ENCODE measurements at regions not wholly inside any gene's neighbourhood (a gene's known extent, or its start where the extent isn't known, plus 50 kb on each side); places are given as distances from the start of the nearest gene placed in this dataset.

DNA sequence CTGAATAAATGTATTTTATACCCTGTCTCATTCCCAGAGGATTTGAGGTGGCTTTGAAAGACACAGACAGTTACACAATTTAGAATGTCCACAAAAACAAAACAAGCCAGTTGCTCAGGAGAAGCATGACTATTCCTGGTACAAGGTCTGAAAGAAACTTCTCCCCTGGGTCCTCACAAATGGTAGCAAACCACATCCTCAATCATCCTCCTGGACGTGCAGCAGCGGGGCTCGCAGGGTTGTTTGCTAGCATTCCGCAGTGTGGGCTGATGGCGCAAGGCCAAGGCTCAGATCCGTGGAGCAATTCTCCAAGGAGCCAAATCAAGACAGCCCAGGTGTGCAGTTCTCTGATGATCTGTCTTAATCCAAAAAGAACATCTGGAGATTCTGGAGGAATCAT lies 210.3 kb downstream of the ACTL7B start:
- Histone ChIP-seq H3K27me3 (ENCODE audit: insufficient read depth, insufficient read length) (no peaks in the 10 kb centered on the region), H3K9me3 (ENCODE audit: insufficient read depth, low read length) (no peaks in the 10 kb centered on the region), H3K4me3 (ENCODE audit: insufficient read length, low read depth) (no peak overlapping the region), H3K4me1 (ENCODE audit: insufficient read depth, insufficient read length) (no peaks in the 10 kb centered on the region), H3K36me3 (ENCODE audit: insufficient read depth, insufficient read length, low read length) (no peaks in the 10 kb centered on the region), H3K9ac (ENCODE audit: insufficient read length, low read depth) (no peak overlapping the region)
- no peak for TF ChIP-seq SUZ12 (IDR thresholded peaks at IDR 0.05; ENCODE audit: extremely low read depth, insufficient read depth, insufficient read length)
- TF ChIP-seq YY1 (IDR thresholded peaks at IDR 0.05; ENCODE audit: insufficient read depth, insufficient read length) = no peak
- TF ChIP-seq ZNF274 (IDR thresholded peaks at IDR 0.05; ENCODE audit: low read depth, low read length) = no peak
- DNase-seq (ENCODE audit: low read depth, low spot score) = no peak

DNA sequence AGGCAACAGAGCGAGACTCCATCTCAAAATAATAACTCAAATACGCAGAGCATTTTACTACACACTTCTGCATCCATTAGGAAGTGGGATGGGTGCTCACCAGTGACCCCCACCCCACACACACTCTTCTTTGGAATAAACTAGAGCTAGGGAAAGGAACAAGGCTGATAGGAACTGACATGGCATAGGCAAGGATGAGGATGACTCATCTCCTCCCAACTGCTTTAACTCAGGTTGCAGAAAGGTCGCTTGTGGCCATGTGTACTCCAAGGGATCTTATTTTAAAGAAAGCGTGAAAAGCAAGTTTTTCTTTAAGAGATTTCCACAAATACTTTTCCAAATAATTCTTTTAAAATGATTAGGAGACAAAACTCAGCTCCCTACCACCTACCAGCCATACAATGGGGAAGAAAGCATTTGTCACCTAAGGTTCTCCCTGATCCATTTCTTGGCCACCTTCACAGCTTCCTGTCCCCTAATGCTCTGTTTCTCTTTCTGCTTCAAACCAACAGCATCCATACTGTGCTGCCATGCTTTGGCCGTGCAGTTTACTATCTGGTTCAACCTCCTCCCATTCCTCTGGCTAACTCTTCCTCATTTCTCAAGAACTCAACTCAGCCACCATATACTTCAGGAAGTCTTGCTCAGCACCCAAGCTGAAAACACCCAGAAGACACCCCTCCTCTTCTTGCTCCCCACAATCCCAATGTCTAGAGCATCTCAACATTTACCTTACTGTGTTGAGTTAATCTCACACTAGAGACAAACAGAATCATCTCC lies 211.9 kb downstream of the ACTL7B start:
- no peak for TF ChIP-seq SUZ12 (IDR thresholded peaks at IDR 0.05; ENCODE audit: extremely low read depth, insufficient read depth, insufficient read length)
- no peak for TF ChIP-seq YY1 (IDR thresholded peaks at IDR 0.05; ENCODE audit: insufficient read depth, insufficient read length)
- TF ChIP-seq ZNF274 (IDR thresholded peaks at IDR 0.05; ENCODE audit: low read depth, low read length) = no peak
- no peaks in the 10 kb centered on the region for H3K27me3 ChIP-seq (ENCODE audit: insufficient read depth, insufficient read length)
- H3K9ac ChIP-seq (ENCODE audit: insufficient read length, low read depth) = no peak overlapping the region
- no peaks in the 10 kb centered on the region for H3K9me3 ChIP-seq (ENCODE audit: insufficient read depth, low read length)
- no peak for DNase-seq (ENCODE audit: low read depth, low spot score)
- H3K36me3 ChIP-seq (ENCODE audit: insufficient read depth, insufficient read length, low read length) = no peaks in the 10 kb centered on the region
- H3K4me3 ChIP-seq (ENCODE audit: insufficient read length, low read depth) = no peak overlapping the region
- no peaks in the 10 kb centered on the region for H3K4me1 ChIP-seq (ENCODE audit: insufficient read depth, insufficient read length)

GRCh38 chr9:108642871-108643270 lies 212.9 kb downstream of the ACTL7B start:
- H3K4me3 ChIP-seq (ENCODE audit: insufficient read length, low read depth) = no peak overlapping the region

GRCh38 chr9:108640230-108640629 lies 215.6 kb downstream of the ACTL7B start:
- no peaks in the 10 kb centered on the region for H3K27me3 ChIP-seq (ENCODE audit: insufficient read depth, insufficient read length)
- no peak for DNase-seq (ENCODE audit: low read depth, low spot score)
- no peaks in the 10 kb centered on the region for H3K4me1 ChIP-seq (ENCODE audit: insufficient read depth, insufficient read length)
- no peak overlapping the region for H3K9ac ChIP-seq (ENCODE audit: insufficient read length, low read depth)
- no peak overlapping the region for H3K4me3 ChIP-seq (ENCODE audit: insufficient read length, low read depth)
- no peaks in the 10 kb centered on the region for H3K36me3 ChIP-seq (ENCODE audit: insufficient read depth, insufficient read length, low read length)
- TF ChIP-seq YY1 (IDR thresholded peaks at IDR 0.05; ENCODE audit: insufficient read depth, insufficient read length) = no peak
- no peak for TF ChIP-seq SUZ12 (IDR thresholded peaks at IDR 0.05; ENCODE audit: extremely low read depth, insufficient read depth, insufficient read length)
- no peak for TF ChIP-seq ZNF274 (IDR thresholded peaks at IDR 0.05; ENCODE audit: low read depth, low read length)
- no peaks in the 10 kb centered on the region for H3K9me3 ChIP-seq (ENCODE audit: insufficient read depth, low read length)

More at GRCh38 chr9:108642871-108643270, 212.9 kb downstream of the ACTL7B start:
- H3K4me1 ChIP-seq (ENCODE audit: insufficient read depth, insufficient read length) = no peaks in the 10 kb centered on the region
- H3K36me3 ChIP-seq (ENCODE audit: insufficient read depth, insufficient read length, low read length) = no peaks in the 10 kb centered on the region
- no peaks in the 10 kb centered on the region for H3K27me3 ChIP-seq (ENCODE audit: insufficient read depth, insufficient read length)
- H3K9ac ChIP-seq (ENCODE audit: insufficient read length, low read depth) = no peak overlapping the region
- TF ChIP-seq YY1 (IDR thresholded peaks at IDR 0.05; ENCODE audit: insufficient read depth, insufficient read length) (no peak), ZNF274 (IDR thresholded peaks at IDR 0.05; ENCODE audit: low read depth, low read length) (no peak), SUZ12 (IDR thresholded peaks at IDR 0.05; ENCODE audit: extremely low read depth, insufficient read depth, insufficient read length) (no peak)
- no peak for DNase-seq (ENCODE audit: low read depth, low spot score)
- no peaks in the 10 kb centered on the region for H3K9me3 ChIP-seq (ENCODE audit: insufficient read depth, low read length)

GRCh38 chr9:108639696-108640095 lies 216.1 kb downstream of the ACTL7B start:
- Histone ChIP-seq H3K27me3 (ENCODE audit: insufficient read depth, insufficient read length) (no peaks in the 10 kb centered on the region), H3K9ac (ENCODE audit: insufficient read length, low read depth) (no peak overlapping the region), H3K9me3 (ENCODE audit: insufficient read depth, low read length) (no peaks in the 10 kb centered on the region), H3K36me3 (ENCODE audit: insufficient read depth, insufficient read length, low read length) (no peaks in the 10 kb centered on the region), H3K4me1 (ENCODE audit: insufficient read depth, insufficient read length) (no peaks in the 10 kb centered on the region), H3K4me3 (ENCODE audit: insufficient read length, low read depth) (no peak overlapping the region)
- TF ChIP-seq YY1 (IDR thresholded peaks at IDR 0.05; ENCODE audit: insufficient read depth, insufficient read length) (no peak), ZNF274 (IDR thresholded peaks at IDR 0.05; ENCODE audit: low read depth, low read length) (no peak), SUZ12 (IDR thresholded peaks at IDR 0.05; ENCODE audit: extremely low read depth, insufficient read depth, insufficient read length) (no peak)
- no peak for DNase-seq (ENCODE audit: low read depth, low spot score)

DNA sequence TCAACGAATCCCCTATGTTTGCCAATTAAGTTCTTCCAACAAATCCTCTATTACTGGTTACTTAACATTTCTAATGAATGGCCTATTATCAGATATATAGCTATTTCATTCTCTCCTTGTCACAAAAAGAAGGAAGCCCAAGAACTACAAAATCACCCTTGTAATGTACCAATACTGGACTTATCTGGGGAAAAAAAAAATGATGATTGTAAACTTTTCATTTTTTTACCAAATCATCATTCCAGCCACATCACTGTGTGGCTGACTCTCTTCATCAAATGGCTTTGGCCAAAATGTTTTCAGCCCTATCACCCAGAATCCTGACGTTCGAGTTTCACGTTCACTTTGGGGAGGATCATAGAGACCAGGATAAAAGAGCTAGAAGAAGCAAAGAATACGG lies 216.7 kb downstream of the ACTL7B start:
- H3K9ac ChIP-seq (ENCODE audit: insufficient read length, low read depth) = no peak overlapping the region
- no peak for DNase-seq (ENCODE audit: low read depth, low spot score)
- H3K4me1 ChIP-seq (ENCODE audit: insufficient read depth, insufficient read length) = no peaks in the 10 kb centered on the region
- TF ChIP-seq YY1 (IDR thresholded peaks at IDR 0.05; ENCODE audit: insufficient read depth, insufficient read length) = no peak
- H3K9me3 ChIP-seq (ENCODE audit: insufficient read depth, low read length) = no peaks in the 10 kb centered on the region
- no peaks in the 10 kb centered on the region for H3K36me3 ChIP-seq (ENCODE audit: insufficient read depth, insufficient read length, low read length)
- H3K27me3 ChIP-seq (ENCODE audit: insufficient read depth, insufficient read length) = no peaks in the 10 kb centered on the region
- no peak overlapping the region for H3K4me3 ChIP-seq (ENCODE audit: insufficient read length, low read depth)

- no peaks in the 10 kb centered on the region for H3K9me3 ChIP-seq (ENCODE audit: insufficient read depth, low read length)
- H3K27me3 ChIP-seq (ENCODE audit: insufficient read depth, insufficient read length) = no peaks in the 10 kb centered on the region
- no peak overlapping the region for H3K9ac ChIP-seq (ENCODE audit: insufficient read length, low read depth)
- no peaks in the 10 kb centered on the region for H3K4me1 ChIP-seq (ENCODE audit: insufficient read depth, insufficient read length)
- TF ChIP-seq ZNF274 (IDR thresholded peaks at IDR 0.05; ENCODE audit: low read depth, low read length) (no peak), YY1 (IDR thresholded peaks at IDR 0.05; ENCODE audit: insufficient read depth, insufficient read length) (no peak), SUZ12 (IDR thresholded peaks at IDR 0.05; ENCODE audit: extremely low read depth, insufficient read depth, insufficient read length) (no peak)
- DNase-seq (ENCODE audit: low read depth, low spot score) = peak; percentile 25
- H3K4me3 ChIP-seq (ENCODE audit: insufficient read length, low read depth) = no peak overlapping the region
- H3K36me3 ChIP-seq (ENCODE audit: insufficient read depth, insufficient read length, low read length) = no peaks in the 10 kb centered on the region
Measured at GRCh38 chr9:108637340-108637739, 218.4 kb downstream of the ACTL7B start.

Measured in NT2/D1 (cell line).